DMS153 (cell line): ENCODE measurements at regions not wholly inside any gene's neighbourhood (a gene's known extent, or its start where the extent isn't known, plus 50 kb on each side); places are given as distances from the start of the nearest gene placed in this dataset.

Experiments used
- DNase-seq: peaks from one replicate; lab custom pipeline; 2025; lab: John Stamatoyannopoulos, UW

GRCh38 chr7:39890411-39890810, 59.6 kb upstream of the CDK13 start:
- DNase-seq, result no peak

- no peak for DNase-seq
Observed at GRCh38 chr7:39891894-39892293, 58.2 kb upstream of the CDK13 start.

GRCh38 chr7:39892361-39892760, 57.7 kb upstream of the CDK13 start:
- no peak for DNase-seq

GRCh38 chr7:39894904-39895303, 55.2 kb upstream of the CDK13 start:
- DNase-seq, result no peak

- no peak for DNase-seq
Observed at GRCh38 chr7:39896840-39897239, 53.2 kb upstream of the CDK13 start.

- DNase-seq, result no peak
Observed at GRCh38 chr7:39898867-39899266, 51.2 kb upstream of the CDK13 start.
